Neuronal stem cell (in vitro differentiated cells): ENCODE measurements at regions not wholly inside any gene's neighbourhood (a gene's known extent, or its start where the extent isn't known, plus 50 kb on each side); places are given as distances from the start of the nearest gene placed in this dataset.

Experiments used
- DNase-seq: peaks from one replicate; pipeline ENCODE4 v3.0.0-alpha.2; 2013; ENCODE audit warnings: low spot score
- H2AFZ ChIP-seq: one replicate; pipeline ENCODE4 v1.6.1; 2013; ENCODE audit warnings: mild to moderate bottlenecking, low read length, inconsistent platforms
- H2AK5ac ChIP-seq: 2 replicates; pipeline ENCODE4 v1.6.1; 2013; ENCODE audit warnings: low read depth, mild to moderate bottlenecking, inconsistent platforms, low read length, moderate library complexity, mixed read lengths
- H2BK120ac ChIP-seq: 2 replicates; pipeline ENCODE4 v1.6.1; 2013; ENCODE audit warnings: low read depth, mild to moderate bottlenecking, inconsistent platforms, low read length, moderate library complexity, mixed read lengths
- H2BK12ac ChIP-seq: one replicate; pipeline ENCODE4 v1.6.1; 2013; ENCODE audit warnings: low read length, inconsistent platforms
- H2BK15ac ChIP-seq: 2 replicates; pipeline ENCODE4 v1.6.1; 2013; ENCODE audit warnings: mild to moderate bottlenecking, low read length, inconsistent platforms, mixed read lengths
- H2BK5ac ChIP-seq: one replicate; pipeline ENCODE4 v1.6.1; 2013; ENCODE audit warnings: inconsistent platforms, mild to moderate bottlenecking, low read length, moderate library complexity
- H3K14ac ChIP-seq: one replicate; pipeline ENCODE4 v1.6.1; 2013; ENCODE audit warnings: low read length, inconsistent platforms
- H3K18ac ChIP-seq: 2 replicates; pipeline ENCODE4 v1.6.1; 2013; ENCODE audit warnings: low read length, inconsistent platforms
- H3K23ac ChIP-seq: 2 replicates; pipeline ENCODE4 v1.6.1; 2013; ENCODE audit warnings: low read depth, mild to moderate bottlenecking, mixed read lengths, low read length, inconsistent platforms; ENCODE audit not compliant: poor library complexity
- H3K27ac ChIP-seq: replicated peaks from 3 replicates; pipeline ENCODE4 v1.5.1; 2013; ENCODE audit warnings: low read length, inconsistent platforms
- H3K27me3 ChIP-seq, 3 experiments: 2 replicates each; pipeline ENCODE4 v1.6.1; 2013; ENCODE audit warnings: low read length in 3 of 3, mild to moderate bottlenecking in 2 of 3, inconsistent platforms in 1 of 3, low read depth in 1 of 3, mixed read lengths in 1 of 3, moderate library complexity in 1 of 3; ENCODE audit not compliant: control insufficient read depth in 3 of 3, insufficient read depth in 3 of 3
- H3K36me3 ChIP-seq, 2 donors: replicated peaks in 1 of 2; 2 replicates each; pipeline ENCODE4 v1.6.1; 2013; ENCODE audit warnings: low read length in 2 of 2; ENCODE audit not compliant: control insufficient read depth in 2 of 2, insufficient read depth in 2 of 2
- H3K4ac ChIP-seq: 2 replicates; pipeline ENCODE4 v1.6.1; 2013; ENCODE audit warnings: inconsistent platforms, mild to moderate bottlenecking, low read length, moderate library complexity
- H3K4me1 ChIP-seq, 2 donors: 1 replicate in 1 of 2; 2 replicates in 1 of 2; pipeline ENCODE4 v1.6.1; 2013; ENCODE audit warnings: low read length in 2 of 2, low read depth in 1 of 2; ENCODE audit not compliant: control insufficient read depth in 2 of 2, insufficient read depth in 1 of 2
- H3K4me2 ChIP-seq: one replicate; pipeline ENCODE4 v1.6.1; 2013; ENCODE audit warnings: mild to moderate bottlenecking, low read length, inconsistent platforms; ENCODE audit not compliant: insufficient read depth, poor library complexity, severe bottlenecking
- H3K4me3 ChIP-seq, 2 donors: 2 replicates each; pipeline ENCODE4 v1.5.1; 2013; ENCODE audit warnings: low read length in 2 of 2, mild to moderate bottlenecking in 2 of 2, inconsistent platforms in 1 of 2, moderate library complexity in 1 of 2
- H3K79me1 ChIP-seq: one replicate; pipeline ENCODE4 v1.6.1; 2013; ENCODE audit warnings: low read depth, mild to moderate bottlenecking, inconsistent platforms, low read length, moderate library complexity
- H3K9ac ChIP-seq: one replicate; pipeline ENCODE4 v1.6.1; 2013; ENCODE audit warnings: mild to moderate bottlenecking, low read depth, low read length, inconsistent platforms; ENCODE audit not compliant: poor library complexity
- H3K9me3 ChIP-seq, 2 donors: replicated peaks in 1 of 2; 2 replicates each; pipeline versions ENCODE3 to v1.6.1; 2013; ENCODE audit warnings: low read length in 2 of 2, mild to moderate bottlenecking in 2 of 2, inconsistent platforms in 1 of 2, low read depth in 1 of 2, mixed read lengths in 1 of 2, moderate library complexity in 1 of 2; ENCODE audit not compliant: control insufficient read depth in 2 of 2, insufficient read depth in 1 of 2
- H4K8ac ChIP-seq: one replicate; pipeline ENCODE4 v1.6.1; 2013; ENCODE audit warnings: low read depth, mild to moderate bottlenecking, inconsistent platforms, low read length, moderate library complexity
- H4K91ac ChIP-seq: one replicate; pipeline ENCODE4 v1.6.1; 2013; ENCODE audit warnings: low read length, low read depth, mild to moderate bottlenecking, inconsistent platforms; ENCODE audit not compliant: poor library complexity
- WGBS, 2 donors: extraction: QIAGEN DNeasy Blood & Tissue Kit; methylation state at CpG; one replicate each; pipeline ENCODE4 v1.1.7; 2013; ENCODE audit warnings: missing lambda C conversion rate in 2 of 2, mixed read lengths in 1 of 2; ENCODE audit not compliant: insufficient read length in 2 of 2, insufficient replicate concordance in 1 of 2; ENCODE audit errors: extremely low coverage in 2 of 2; 5-methylcytosine and 5-hydroxymethylcytosine counted together

- H4K91ac ChIP-seq = no peak overlapping the region
- no peak overlapping the region for H3K23ac ChIP-seq
- H3K14ac ChIP-seq = no peak overlapping the region
- no peak overlapping the region for H2BK12ac ChIP-seq
- H3K27ac ChIP-seq = no peak overlapping the region
- H3K18ac ChIP-seq = no peak overlapping the region
- H2BK15ac ChIP-seq = no peak overlapping the region
- no peak overlapping the region for H2BK120ac ChIP-seq
- H3K9me3 ChIP-seq = peaks cover 0 to 9% of the 10 kb centered on the region in 2 donors
- DNase-seq = no peak
- no peak overlapping the region for H3K4me2 ChIP-seq
- H2BK5ac ChIP-seq = no peak overlapping the region
- no peak overlapping the region for H3K9ac ChIP-seq
- H3K27me3 ChIP-seq = no peaks in the 10 kb centered on the region
- no peaks in the 10 kb centered on the region for H3K79me1 ChIP-seq
- no peak overlapping the region for H2AFZ ChIP-seq
- H3K4me1 ChIP-seq = peaks cover 0 to 10% of the 10 kb centered on the region in 2 donors
- H4K8ac ChIP-seq = no peak overlapping the region
- H3K4me3 ChIP-seq = no peak overlapping the region
- H2AK5ac ChIP-seq = no peak overlapping the region
- H3K4ac ChIP-seq = no peak overlapping the region
- no peaks in the 10 kb centered on the region for H3K36me3 ChIP-seq
- no CpG with 5 or more reads among the region's 2 CpGs for WGBS, 2 donors
These were observed 237.4 kb downstream of the MAP2K6 start for GRCh38 chr17:69651921-69652320.

- Histone ChIP-seq H3K27me3 (no peaks in the 10 kb centered on the region), H3K4me1 (peaks cover 0 to 10% of the 10 kb centered on the region in 2 donors), H2BK12ac (no peak overlapping the region), H3K18ac (no peak overlapping the region), H2AK5ac (no peak overlapping the region), H3K27ac (no peak overlapping the region), H3K79me1 (no peaks in the 10 kb centered on the region), H4K91ac (no peak overlapping the region), H3K9me3 (peaks cover 0 to 9% of the 10 kb centered on the region in 2 donors), H2BK15ac (no peak overlapping the region), H3K4me2 (no peak overlapping the region), H2AFZ (peak overlapping the region; percentile 68), H3K23ac (no peak overlapping the region), H3K9ac (no peak overlapping the region), H3K4me3 (no peak overlapping the region), H3K36me3 (no peaks in the 10 kb centered on the region), H3K14ac (no peak overlapping the region), H4K8ac (no peak overlapping the region), H3K4ac (no peak overlapping the region), H2BK120ac (no peak overlapping the region), H2BK5ac (no peak overlapping the region)
- WGBS, 2 donors = no CpG with 5 or more reads among the region's 8 CpGs
- DNase-seq = no peak
These were observed 240.7 kb downstream of the MAP2K6 start for GRCh38 chr17:69654981-69655855.

GRCh38 chr17:69655902-69656301 lies 241.4 kb downstream of the MAP2K6 start:
- Histone ChIP-seq H4K8ac (no peak overlapping the region), H3K9me3 (peaks cover 0 to 9% of the 10 kb centered on the region in 2 donors), H3K27me3 (no peaks in the 10 kb centered on the region), H2BK15ac (no peak overlapping the region), H3K4me1 (peaks cover 0 to 10% of the 10 kb centered on the region in 2 donors), H3K23ac (no peak overlapping the region), H3K36me3 (no peaks in the 10 kb centered on the region), H2BK12ac (no peak overlapping the region), H2BK5ac (no peak overlapping the region), H2AFZ (no peak overlapping the region), H4K91ac (no peak overlapping the region), H3K27ac (no peak overlapping the region), H2BK120ac (no peak overlapping the region), H3K4ac (no peak overlapping the region), H3K79me1 (no peaks in the 10 kb centered on the region), H3K4me2 (no peak overlapping the region), H3K9ac (no peak overlapping the region), H3K4me3 (no peak overlapping the region), H3K14ac (no peak overlapping the region), H3K18ac (no peak overlapping the region), H2AK5ac (no peak overlapping the region)
- no peak for DNase-seq
- WGBS, 2 donors = no CpG with 5 or more reads among the region's 5 CpGs

GRCh38 chr17:69669441-69670178 lies 255.1 kb downstream of the MAP2K6 start:
- Histone ChIP-seq H3K14ac (no peak overlapping the region), H2BK12ac (no peak overlapping the region)
- no CpG with 5 or more reads among the region's 8 CpGs for WGBS, 2 donors

More at GRCh38 chr17:69669441-69670178, 255.1 kb downstream of the MAP2K6 start:
- H2AK5ac ChIP-seq = no peak overlapping the region
- H3K4ac ChIP-seq = no peak overlapping the region
- H3K23ac ChIP-seq = no peak overlapping the region
- H3K79me1 ChIP-seq = no peaks in the 10 kb centered on the region
- H2BK5ac ChIP-seq = no peak overlapping the region
- no peak overlapping the region for H3K18ac ChIP-seq
- no peaks in the 10 kb centered on the region for H3K4me1 ChIP-seq
- H2BK15ac ChIP-seq = no peak overlapping the region
- DNase-seq = no peak
- H4K8ac ChIP-seq = no peak overlapping the region
- H3K27ac ChIP-seq = no peak overlapping the region
- no peak overlapping the region for H3K4me3 ChIP-seq
- no peaks in the 10 kb centered on the region for H3K36me3 ChIP-seq
- no peak overlapping the region for H3K9ac ChIP-seq
- H4K91ac ChIP-seq = no peak overlapping the region
- H3K4me2 ChIP-seq = no peak overlapping the region
- no peaks in the 10 kb centered on the region for H3K9me3 ChIP-seq
- H2BK120ac ChIP-seq = no peak overlapping the region
- no peak overlapping the region for H2AFZ ChIP-seq
- H3K27me3 ChIP-seq = no peaks in the 10 kb centered on the region
